WTC11 (cell line): ENCODE measurements at regions not wholly inside any gene's neighbourhood (a gene's known extent, or its start where the extent isn't known, plus 50 kb on each side); places are given as distances from the start of the nearest gene placed in this dataset.

ENCODE experiments used
- ATAC-seq: fragments of 200-7000 bp; cut with Tn5 transposase; 2 replicates; pipeline ENCODE4 v1.10.0; 2021; ENCODE audit warnings: mild to moderate bottlenecking, moderate library complexity
- CTCF ChIA-PET: fragments of 300-600 bp; sonication (Branson Sonifier 250); formaldehyde crosslinking; loops from one replicate; lab custom pipeline; 2021; ENCODE audit warnings: antibody characterized with exemption; lab: Charles Lee
- POLR2A ChIA-PET: fragments of 350-600 bp; sonication (Branson Sonifier 250); formaldehyde crosslinking; loops from one replicate; lab custom pipeline; 2021; ENCODE audit warnings: antibody characterized with exemption; lab: Charles Lee
- DNase-seq: peaks from one replicate; pipeline ENCODE4 v3.0.0; 2021; ENCODE audit warnings: low spot score
- H3K27ac Mint-ChIP-seq: 2 replicates; pipeline ENCODE4 v1.8.0; 2021; ENCODE audit warnings: mixed read lengths
- H3K27me3 Mint-ChIP-seq: 2 replicates; pipeline ENCODE4 v1.8.0; 2021; ENCODE audit warnings: low read depth, mild to moderate bottlenecking, moderate library complexity, mixed read lengths
- H3K36me3 Mint-ChIP-seq: 2 replicates; pipeline ENCODE4 v1.8.0; 2021; ENCODE audit warnings: mixed read lengths
- H3K4me1 Mint-ChIP-seq: 2 replicates; pipeline ENCODE4 v1.8.0; 2022; ENCODE audit warnings: mixed read lengths
- H3K4me3 Mint-ChIP-seq: 2 replicates; pipeline ENCODE4 v1.8.0; 2021; ENCODE audit warnings: mild to moderate bottlenecking, moderate library complexity, mixed read lengths
- H3K9me3 Mint-ChIP-seq: 2 replicates; pipeline ENCODE4 v1.8.0; 2021; ENCODE audit warnings: mixed read lengths
- AR ChIP-seq: fragments of 250-450 bp; sonication (Bioruptor Pico); IDR thresholded peaks from 2 replicates; pipeline ENCODE4 v1.9.0; 2021; ENCODE audit warnings: mild to moderate bottlenecking
- ARID4B ChIP-seq: sonication (generic); formaldehyde crosslinking; IDR thresholded peaks from 2 replicates; pipeline ENCODE4 v1.8.0; 2023; ENCODE audit warnings: missing genetic modification reagents, mild to moderate bottlenecking, borderline replicate concordance
- ATF1 ChIP-seq: sonication (generic); formaldehyde crosslinking; IDR thresholded peaks from 2 replicates; pipeline ENCODE4 v1.8.1; 2023; ENCODE audit warnings: mild to moderate bottlenecking, moderate library complexity, missing genetic modification reagents
- ATF3 ChIP-seq: sonication (generic); formaldehyde crosslinking; conservative IDR thresholded peaks from 2 replicates; pipeline ENCODE4 v1.8.1; 2022; ENCODE audit warnings: mild to moderate bottlenecking, missing genetic modification reagents
- CBFB ChIP-seq: sonication (generic); formaldehyde crosslinking; IDR thresholded peaks from 2 replicates; pipeline ENCODE4 v1.8.1; 2022; ENCODE audit warnings: mild to moderate bottlenecking, low read depth, missing genetic modification reagents
- CREM ChIP-seq: sonication (generic); formaldehyde crosslinking; IDR thresholded peaks from 2 replicates; pipeline ENCODE4 v1.8.1; 2022; ENCODE audit warnings: mild to moderate bottlenecking, missing genetic modification reagents, moderate library complexity
- JUN ChIP-seq: sonication (generic); formaldehyde crosslinking; IDR thresholded peaks from 2 replicates; pipeline ENCODE4 v1.8.0; 2023; ENCODE audit warnings: mild to moderate bottlenecking, missing genetic modification reagents
- MYBL2 ChIP-seq: sonication (generic); formaldehyde crosslinking; IDR thresholded peaks from 2 replicates; pipeline ENCODE4 v1.8.1; 2023; ENCODE audit warnings: mild to moderate bottlenecking, moderate library complexity, missing genetic modification reagents
- NFYB ChIP-seq: sonication (generic); formaldehyde crosslinking; conservative IDR thresholded peaks from 2 replicates; pipeline ENCODE4 v1.8.0; 2022; ENCODE audit warnings: low read depth, missing genetic modification reagents
- NR1H2 ChIP-seq: sonication (generic); formaldehyde crosslinking; IDR thresholded peaks from 2 replicates; pipeline ENCODE4 v1.9.0; 2021; ENCODE audit warnings: mild to moderate bottlenecking, moderate library complexity, missing genetic modification reagents
- PRRX2 ChIP-seq: fragments of 250-450 bp; sonication (Bioruptor Pico); IDR thresholded peaks from 2 replicates; pipeline ENCODE4 v1.8.0; 2021; ENCODE audit warnings: mild to moderate bottlenecking
- RELA ChIP-seq: sonication (generic); formaldehyde crosslinking; IDR thresholded peaks from 2 replicates; pipeline ENCODE4 v1.8.1; 2022; ENCODE audit warnings: missing genetic modification reagents, mild to moderate bottlenecking, borderline replicate concordance
- TEAD4 ChIP-seq: sonication (generic); formaldehyde crosslinking; IDR thresholded peaks from 2 replicates; pipeline ENCODE4 v1.8.0; 2022; ENCODE audit warnings: mild to moderate bottlenecking, missing genetic modification reagents
- ZNF232 ChIP-seq: sonication (generic); formaldehyde crosslinking; IDR thresholded peaks from 2 replicates; pipeline ENCODE4 v1.8.0; 2022; ENCODE audit warnings: mild to moderate bottlenecking, missing genetic modification reagents
- ZNF263 ChIP-seq: sonication (generic); formaldehyde crosslinking; IDR thresholded peaks from 2 replicates; pipeline ENCODE4 v1.8.1; 2022; ENCODE audit warnings: low read depth, mild to moderate bottlenecking, moderate library complexity, missing genetic modification reagents
- ZNF416 ChIP-seq: fragments of 250-450 bp; sonication (Bioruptor Pico); IDR thresholded peaks from 2 replicates; pipeline ENCODE4 v1.9.0; 2021; ENCODE audit warnings: mild to moderate bottlenecking, inconsistent platforms
- ZNF671 ChIP-seq: fragments of 250-450 bp; sonication (Bioruptor Pico); IDR thresholded peaks from 2 replicates; pipeline ENCODE4 v1.8.0; 2021; ENCODE audit warnings: mild to moderate bottlenecking
- TF ChIP-seq, protein P1 (sequence below): sonication (generic); formaldehyde crosslinking; IDR thresholded peaks from 2 replicates; pipeline ENCODE4 v1.8.1; 2023; ENCODE audit warnings: mild to moderate bottlenecking, missing genetic modification reagents
- TF ChIP-seq, protein P2 (sequence below): sonication (generic); formaldehyde crosslinking; IDR thresholded peaks from 2 replicates; pipeline ENCODE4 v1.8.1; 2023; ENCODE audit warnings: mild to moderate bottlenecking, missing genetic modification reagents
- TF ChIP-seq, protein P3 (sequence below): sonication (generic); formaldehyde crosslinking; IDR thresholded peaks from 2 replicates; pipeline ENCODE4 v1.8.1; 2022; ENCODE audit warnings: low read depth, mild to moderate bottlenecking, moderate library complexity, missing genetic modification reagents, borderline replicate concordance
- TF ChIP-seq, protein P4 (sequence below): sonication (generic); formaldehyde crosslinking; IDR thresholded peaks from 2 replicates; pipeline ENCODE4 v1.8.0; 2022; ENCODE audit warnings: mild to moderate bottlenecking, missing genetic modification reagents
- TF ChIP-seq, protein P5 (sequence below): sonication (generic); formaldehyde crosslinking; IDR thresholded peaks from 2 replicates; pipeline ENCODE4 v1.8.0; 2022; ENCODE audit warnings: mild to moderate bottlenecking, missing genetic modification reagents

GRCh38 chr5:125177340-125177739, 430.9 kb upstream of the ZNF608 start:
- ATAC-seq (no peak), DNase-seq (no peak)
- Mint-ChIP-seq H3K27ac (no peak overlapping the region), H3K9me3 (peaks cover 9% of the 10 kb centered on the region), H3K36me3 (peaks cover 8% of the 10 kb centered on the region), H3K27me3 (no peaks in the 10 kb centered on the region; the same call in 1 of the 2 replicates), H3K4me1 (peaks cover 27% of the 10 kb centered on the region), H3K4me3 (no peak overlapping the region)
- TF ChIP-seq, protein P1, sequence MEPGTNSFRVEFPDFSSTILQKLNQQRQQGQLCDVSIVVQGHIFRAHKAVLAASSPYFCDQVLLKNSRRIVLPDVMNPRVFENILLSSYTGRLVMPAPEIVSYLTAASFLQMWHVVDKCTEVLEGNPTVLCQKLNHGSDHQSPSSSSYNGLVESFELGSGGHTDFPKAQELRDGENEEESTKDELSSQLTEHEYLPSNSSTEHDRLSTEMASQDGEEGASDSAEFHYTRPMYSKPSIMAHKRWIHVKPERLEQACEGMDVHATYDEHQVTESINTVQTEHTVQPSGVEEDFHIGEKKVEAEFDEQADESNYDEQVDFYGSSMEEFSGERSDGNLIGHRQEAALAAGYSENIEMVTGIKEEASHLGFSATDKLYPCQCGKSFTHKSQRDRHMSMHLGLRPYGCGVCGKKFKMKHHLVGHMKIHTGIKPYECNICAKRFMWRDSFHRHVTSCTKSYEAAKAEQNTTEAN (CRISPR knock-in tag) = no peak
- TF ChIP-seq TEAD4 (CRISPR knock-in tag) (no peak), NR1H2 (CRISPR knock-in tag) (no peak), CBFB (CRISPR knock-in tag) (no peak), ZNF232 (no peak), ZNF263 (no peak), AR (CRISPR knock-in tag) (no peak), ATF1 (no peak), ARID4B (CRISPR knock-in tag) (no peak), NFYB (CRISPR knock-in tag) (no peak), CREM (CRISPR knock-in tag) (no peak)
- ChIA-PET CTCF (no interaction called here), POLR2A (no interaction called here)

DNA sequence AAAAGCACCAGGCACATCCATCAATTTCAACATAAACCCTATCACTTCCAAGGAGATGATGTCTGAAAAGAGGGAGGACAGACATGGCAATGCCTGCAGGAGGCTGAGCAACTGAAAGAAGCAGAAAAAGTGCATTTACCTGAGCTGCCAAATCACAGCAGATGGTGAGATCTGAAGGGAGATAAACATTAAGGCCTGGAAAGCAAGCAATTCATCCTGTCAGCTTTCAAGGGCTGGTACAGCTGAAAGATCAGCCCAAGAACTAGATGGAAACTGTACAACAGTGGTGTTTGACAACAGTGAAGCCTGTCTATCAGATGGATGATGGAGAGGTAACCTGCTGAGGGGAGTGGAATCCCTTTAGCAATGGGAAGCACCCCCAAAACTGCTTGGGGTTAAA, 433.2 kb upstream of the ZNF608 start:
- H3K36me3 Mint-ChIP-seq = peaks cover 8% of the 10 kb centered on the region
- ChIA-PET POLR2A (no interaction called here), CTCF (no interaction called here)
- H3K4me3 Mint-ChIP-seq = no peak overlapping the region
- H3K27me3 Mint-ChIP-seq = no peaks in the 10 kb centered on the region; the same call in 1 of the 2 replicates
- DNase-seq = no peak
- H3K9me3 Mint-ChIP-seq = peaks cover 9% of the 10 kb centered on the region
- no peak for ATAC-seq
- no peak overlapping the region for H3K27ac Mint-ChIP-seq
- H3K4me1 Mint-ChIP-seq = peaks cover 23% of the 10 kb centered on the region
- TF ChIP-seq NFYB (CRISPR knock-in tag) (no peak), PRRX2 (CRISPR knock-in tag) (no peak), RELA (CRISPR knock-in tag) (no peak), ZNF416 (CRISPR knock-in tag) (no peak), MYBL2 (no peak), ZNF671 (CRISPR knock-in tag) (no peak), ATF3 (CRISPR knock-in tag) (no peak), JUN (CRISPR knock-in tag) (no peak)
- TF ChIP-seq, protein P2, sequence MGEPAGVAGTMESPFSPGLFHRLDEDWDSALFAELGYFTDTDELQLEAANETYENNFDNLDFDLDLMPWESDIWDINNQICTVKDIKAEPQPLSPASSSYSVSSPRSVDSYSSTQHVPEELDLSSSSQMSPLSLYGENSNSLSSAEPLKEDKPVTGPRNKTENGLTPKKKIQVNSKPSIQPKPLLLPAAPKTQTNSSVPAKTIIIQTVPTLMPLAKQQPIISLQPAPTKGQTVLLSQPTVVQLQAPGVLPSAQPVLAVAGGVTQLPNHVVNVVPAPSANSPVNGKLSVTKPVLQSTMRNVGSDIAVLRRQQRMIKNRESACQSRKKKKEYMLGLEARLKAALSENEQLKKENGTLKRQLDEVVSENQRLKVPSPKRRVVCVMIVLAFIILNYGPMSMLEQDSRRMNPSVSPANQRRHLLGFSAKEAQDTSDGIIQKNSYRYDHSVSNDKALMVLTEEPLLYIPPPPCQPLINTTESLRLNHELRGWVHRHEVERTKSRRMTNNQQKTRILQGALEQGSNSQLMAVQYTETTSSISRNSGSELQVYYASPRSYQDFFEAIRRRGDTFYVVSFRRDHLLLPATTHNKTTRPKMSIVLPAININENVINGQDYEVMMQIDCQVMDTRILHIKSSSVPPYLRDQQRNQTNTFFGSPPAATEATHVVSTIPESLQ (CRISPR knock-in tag) = no peak
- TF ChIP-seq, protein P3, sequence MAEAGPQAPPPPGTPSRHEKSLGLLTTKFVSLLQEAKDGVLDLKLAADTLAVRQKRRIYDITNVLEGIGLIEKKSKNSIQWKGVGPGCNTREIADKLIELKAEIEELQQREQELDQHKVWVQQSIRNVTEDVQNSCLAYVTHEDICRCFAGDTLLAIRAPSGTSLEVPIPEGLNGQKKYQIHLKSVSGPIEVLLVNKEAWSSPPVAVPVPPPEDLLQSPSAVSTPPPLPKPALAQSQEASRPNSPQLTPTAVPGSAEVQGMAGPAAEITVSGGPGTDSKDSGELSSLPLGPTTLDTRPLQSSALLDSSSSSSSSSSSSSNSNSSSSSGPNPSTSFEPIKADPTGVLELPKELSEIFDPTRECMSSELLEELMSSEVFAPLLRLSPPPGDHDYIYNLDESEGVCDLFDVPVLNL (CRISPR knock-in tag) = no peak
- TF ChIP-seq, protein P4, sequence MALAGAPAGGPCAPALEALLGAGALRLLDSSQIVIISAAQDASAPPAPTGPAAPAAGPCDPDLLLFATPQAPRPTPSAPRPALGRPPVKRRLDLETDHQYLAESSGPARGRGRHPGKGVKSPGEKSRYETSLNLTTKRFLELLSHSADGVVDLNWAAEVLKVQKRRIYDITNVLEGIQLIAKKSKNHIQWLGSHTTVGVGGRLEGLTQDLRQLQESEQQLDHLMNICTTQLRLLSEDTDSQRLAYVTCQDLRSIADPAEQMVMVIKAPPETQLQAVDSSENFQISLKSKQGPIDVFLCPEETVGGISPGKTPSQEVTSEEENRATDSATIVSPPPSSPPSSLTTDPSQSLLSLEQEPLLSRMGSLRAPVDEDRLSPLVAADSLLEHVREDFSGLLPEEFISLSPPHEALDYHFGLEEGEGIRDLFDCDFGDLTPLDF (CRISPR knock-in tag) = no peak
- TF ChIP-seq, protein P5, sequence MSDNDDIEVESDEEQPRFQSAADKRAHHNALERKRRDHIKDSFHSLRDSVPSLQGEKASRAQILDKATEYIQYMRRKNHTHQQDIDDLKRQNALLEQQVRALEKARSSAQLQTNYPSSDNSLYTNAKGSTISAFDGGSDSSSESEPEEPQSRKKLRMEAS = no peak
